WI38 (cell line): ENCODE measurements at regions not wholly inside any gene's neighbourhood (a gene's known extent, or its start where the extent isn't known, plus 50 kb on each side); places are given as distances from the start of the nearest gene placed in this dataset.

Experiments used
- H3K4me3 ChIP-seq: 2 replicates; pipeline ENCODE4 v1.5.1; 2011; ENCODE audit warnings: low read depth, mild to moderate bottlenecking, control low read depth, low read length
- CTCF ChIP-seq: IDR thresholded peaks from 2 replicates; pipeline ENCODE4 v1.5.1; 2012; ENCODE audit warnings: low read depth, mild to moderate bottlenecking, control low read depth, low read length

GRCh38 chrX:98523026-98523425, 1639.3 kb downstream of the RPA4 start:
- H3K4me3 ChIP-seq, result no peak overlapping the region
- TF ChIP-seq CTCF, result no peak

GRCh38 chrX:98523521-98523920, 1639.8 kb downstream of the RPA4 start:
- no peak for TF ChIP-seq CTCF
- H3K4me3 ChIP-seq, result no peak overlapping the region

GRCh38 chrX:98548519-98548918, 1664.8 kb downstream of the RPA4 start:
- no peak overlapping the region for H3K4me3 ChIP-seq
- TF ChIP-seq CTCF, result no peak

GRCh38 chrX:98568795-98569194, 1685.1 kb downstream of the RPA4 start:
- no peak for TF ChIP-seq CTCF
- H3K4me3 ChIP-seq, result no peak overlapping the region

- H3K4me3 ChIP-seq, result no peak overlapping the region
- TF ChIP-seq CTCF, result no peak
Observed at GRCh38 chrX:98605941-98606340, 1722.2 kb downstream of the RPA4 start.

GRCh38 chrX:98607739-98608138, 1724.0 kb downstream of the RPA4 start:
- no peak for TF ChIP-seq CTCF
- H3K4me3 ChIP-seq, result no peak overlapping the region

- H3K4me3 ChIP-seq, result no peak overlapping the region
- no peak for TF ChIP-seq CTCF
Observed at GRCh38 chrX:98627645-98628044, 1743.9 kb downstream of the RPA4 start.

GRCh38 chrX:98637451-98637850, 1753.7 kb downstream of the RPA4 start:
- no peak overlapping the region for H3K4me3 ChIP-seq
- no peak for TF ChIP-seq CTCF
